Hippocampal formation (tissue), 2 donors: ENCODE measurements at regions not wholly inside any gene's neighbourhood (a gene's known extent, or its start where the extent isn't known, plus 50 kb on each side); places are given as distances from the start of the nearest gene placed in this dataset.

Experiments used
- DNase-seq, 2 donors: peaks; one replicate each; lab custom pipeline; 2025; lab: John Stamatoyannopoulos, UW

- no peak for DNase-seq
These were observed 54.9 kb downstream of the KLHDC7A start for GRCh38 chr1:18535391-18536210.

GRCh38 chr1:18536356-18536755, 55.6 kb downstream of the KLHDC7A start:
- no peak for DNase-seq

GRCh38 chr1:18536915-18537314, 56.2 kb downstream of the KLHDC7A start:
- no peak for DNase-seq

- DNase-seq, result no peak
These were observed 56.9 kb downstream of the KLHDC7A start for GRCh38 chr1:18537386-18538306.

- DNase-seq, result no peak
These were observed 58.4 kb downstream of the KLHDC7A start for GRCh38 chr1:18539171-18539570.

- DNase-seq, result no peak
These were observed 59.5 kb downstream of the KLHDC7A start for GRCh38 chr1:18540136-18540765.

- DNase-seq, result no peak
These were observed 60.5 kb downstream of the KLHDC7A start for GRCh38 chr1:18541046-18541795.

GRCh38 chr1:18542351-18542750, 61.6 kb downstream of the KLHDC7A start:
- no peak for DNase-seq

- DNase-seq, result no peak
These were observed 65.3 kb downstream of the KLHDC7A start for GRCh38 chr1:18546026-18546425.

- DNase-seq, result no peak
These were observed 66.7 kb downstream of the KLHDC7A start for GRCh38 chr1:18547460-18547859.

GRCh38 chr1:18548643-18549042, 67.9 kb downstream of the KLHDC7A start:
- DNase-seq, result no peak

- DNase-seq, result no peak
These were observed 68.4 kb downstream of the KLHDC7A start for GRCh38 chr1:18549106-18549505.

GRCh38 chr1:18549906-18550305, 69.2 kb downstream of the KLHDC7A start:
- no peak for DNase-seq

GRCh38 chr1:18552631-18553030, 71.9 kb downstream of the KLHDC7A start:
- DNase-seq, result no peak

- DNase-seq, result no peak
These were observed 72.7 kb downstream of the KLHDC7A start for GRCh38 chr1:18553388-18553787.

- DNase-seq, result no peak
These were observed 73.4 kb downstream of the KLHDC7A start for GRCh38 chr1:18554099-18554498.

GRCh38 chr1:18554597-18554996, 73.9 kb downstream of the KLHDC7A start:
- DNase-seq, result no peak

- DNase-seq, result no peak
These were observed 74.3 kb downstream of the KLHDC7A start for GRCh38 chr1:18555036-18555435.

GRCh38 chr1:18556364-18556763, 74.3 kb upstream of the PAX7 start:
- DNase-seq, result no peak

GRCh38 chr1:18557621-18558465, 72.8 kb upstream of the PAX7 start:
- DNase-seq, result peak in 1 of 2 donors; percentile 5

- DNase-seq, result no peak
These were observed 70.0 kb upstream of the PAX7 start for GRCh38 chr1:18560692-18561091.
